Skeletal muscle satellite cell (primary cell): ENCODE measurements at regions not wholly inside any gene's neighbourhood (a gene's known extent, or its start where the extent isn't known, plus 50 kb on each side); places are given as distances from the start of the nearest gene placed in this dataset.

Experiments used
- H3K27me3 ChIP-seq: 2 replicates; pipeline ENCODE4 v1.7.0; 2013; ENCODE audit warnings: low read length; ENCODE audit not compliant: control insufficient read depth, insufficient read depth
- H3K36me3 ChIP-seq: 2 replicates; pipeline ENCODE4 v1.7.0; 2013; ENCODE audit warnings: mild to moderate bottlenecking, control low read depth, low read length; ENCODE audit not compliant: insufficient read depth
- H3K4me1 ChIP-seq: 2 replicates; pipeline ENCODE4 v1.7.0; 2013; ENCODE audit warnings: low read length; ENCODE audit not compliant: control insufficient read depth, insufficient read depth
- H3K4me2 ChIP-seq: 2 replicates; pipeline ENCODE4 v1.7.0; 2013; ENCODE audit warnings: mild to moderate bottlenecking, low read length
- H3K4me3 ChIP-seq: 2 replicates; pipeline ENCODE4 v1.7.0; 2013; ENCODE audit warnings: low read length
- H3K9ac ChIP-seq: 2 replicates; pipeline ENCODE4 v1.7.0; 2013; ENCODE audit warnings: mild to moderate bottlenecking, low read depth, low read length, moderate library complexity
- H3K9me3 ChIP-seq: replicated peaks from 2 replicates; pipeline ENCODE4 v1.7.0; 2013; ENCODE audit warnings: mild to moderate bottlenecking, control low read depth, low read length

GRCh38 chr20:4095639-4096038 lies 53.0 kb upstream of the SMOX start:
- Histone ChIP-seq H3K27me3 (no peaks in the 10 kb centered on the region), H3K36me3 (no peaks in the 10 kb centered on the region), H3K4me1 (peaks cover 18% of the 10 kb centered on the region), H3K9ac (no peak overlapping the region), H3K4me2 (no peak overlapping the region), H3K9me3 (peaks cover 7% of the 10 kb centered on the region), H3K4me3 (no peak overlapping the region)

- Histone ChIP-seq H3K4me2 (no peak overlapping the region), H3K4me1 (peaks cover 12% of the 10 kb centered on the region), H3K9ac (peak overlapping the region; percentile 5), H3K9me3 (peaks cover 7% of the 10 kb centered on the region), H3K36me3 (no peaks in the 10 kb centered on the region), H3K27me3 (no peaks in the 10 kb centered on the region), H3K4me3 (no peak overlapping the region)
Observed at GRCh38 chr20:4091490-4092479, 56.8 kb upstream of the SMOX start.

DNA sequence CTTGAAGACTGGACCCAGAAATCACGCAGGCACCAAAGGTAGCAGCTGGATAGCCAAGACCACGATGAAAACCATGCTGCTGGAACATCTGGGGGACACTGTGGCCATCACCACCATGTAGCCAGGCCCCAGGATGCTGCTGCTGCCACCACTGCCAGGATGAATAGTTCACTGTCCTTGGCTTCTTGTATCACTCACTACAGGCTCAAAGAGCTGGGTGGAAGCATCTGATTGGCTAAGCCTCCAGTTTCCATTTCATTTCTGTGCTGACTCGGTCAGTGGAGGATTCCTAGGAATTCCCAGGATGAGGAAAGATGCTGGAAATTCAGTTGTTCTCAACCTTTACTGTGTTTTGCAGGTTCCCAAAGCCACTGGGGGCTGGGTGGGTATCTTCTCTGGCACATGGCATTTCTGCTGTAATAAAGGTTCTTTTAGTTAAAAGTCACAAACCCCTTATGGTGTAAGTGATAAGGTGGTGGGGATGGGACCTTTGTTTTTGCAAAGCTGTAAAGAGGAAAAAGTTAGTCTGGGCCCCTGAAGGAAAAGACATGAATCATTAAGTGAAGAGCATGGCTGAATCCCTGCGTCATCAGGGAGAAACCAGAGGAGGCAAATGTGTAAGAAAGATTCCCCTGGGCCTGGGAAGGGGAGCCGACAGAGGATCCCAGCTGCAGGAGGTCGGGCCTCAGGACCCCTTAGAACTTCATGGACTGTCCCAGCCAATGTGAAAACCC lies 57.7 kb upstream of the SMOX start:
- Histone ChIP-seq H3K4me2 (peak overlapping the region; percentile 6), H3K9me3 (peaks cover 6% of the 10 kb centered on the region), H3K9ac (peak overlapping the region; percentile 19), H3K4me3 (no peak overlapping the region), H3K36me3 (no peaks in the 10 kb centered on the region), H3K27me3 (no peaks in the 10 kb centered on the region), H3K4me1 (peaks cover 12% of the 10 kb centered on the region)

GRCh38 chr20:4089756-4090487 lies 58.7 kb upstream of the SMOX start:
- no peaks in the 10 kb centered on the region for H3K27me3 ChIP-seq
- H3K9ac ChIP-seq: no peak overlapping the region
- H3K4me1 ChIP-seq: peaks cover 20% of the 10 kb centered on the region
- H3K36me3 ChIP-seq: no peaks in the 10 kb centered on the region
- H3K4me2 ChIP-seq: no peak overlapping the region
- no peaks in the 10 kb centered on the region for H3K9me3 ChIP-seq
- no peak overlapping the region for H3K4me3 ChIP-seq

DNA sequence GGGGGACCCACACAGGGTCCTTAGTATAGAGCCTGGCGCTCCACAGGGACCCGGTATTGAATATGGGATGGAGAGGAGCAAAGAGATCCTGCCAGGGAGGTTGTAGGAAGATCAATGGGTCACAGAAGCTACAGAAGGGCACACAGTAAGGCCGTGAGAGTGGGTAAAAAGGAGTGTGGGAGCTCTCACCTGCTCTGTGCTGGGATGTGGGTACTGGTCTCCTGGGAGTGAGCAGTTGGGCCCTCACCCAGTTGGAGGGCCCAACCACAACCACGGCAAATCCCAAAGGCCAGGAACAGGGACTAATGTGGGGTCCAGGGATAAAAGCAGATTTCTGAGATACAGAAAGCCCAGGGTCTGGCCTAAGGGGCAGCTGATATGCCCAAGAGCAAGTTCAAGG lies 59.9 kb upstream of the SMOX start:
- Histone ChIP-seq H3K9me3 (no peaks in the 10 kb centered on the region), H3K4me1 (peaks cover 20% of the 10 kb centered on the region), H3K9ac (no peak overlapping the region), H3K27me3 (no peaks in the 10 kb centered on the region), H3K4me2 (no peak overlapping the region), H3K36me3 (no peaks in the 10 kb centered on the region), H3K4me3 (no peak overlapping the region)

GRCh38 chr20:4087923-4088322 lies 60.7 kb upstream of the SMOX start:
- Histone ChIP-seq H3K4me3 (no peak overlapping the region), H3K9ac (no peak overlapping the region), H3K4me1 (peaks cover 26% of the 10 kb centered on the region), H3K4me2 (no peak overlapping the region), H3K9me3 (no peaks in the 10 kb centered on the region), H3K36me3 (no peaks in the 10 kb centered on the region), H3K27me3 (no peaks in the 10 kb centered on the region)

GRCh38 chr20:4086771-4087687 lies 61.6 kb upstream of the SMOX start:
- Histone ChIP-seq H3K4me3 (no peak overlapping the region), H3K9me3 (no peaks in the 10 kb centered on the region), H3K9ac (no peak overlapping the region), H3K4me1 (peaks cover 35% of the 10 kb centered on the region), H3K36me3 (no peaks in the 10 kb centered on the region), H3K4me2 (no peak overlapping the region), H3K27me3 (no peaks in the 10 kb centered on the region)

DNA sequence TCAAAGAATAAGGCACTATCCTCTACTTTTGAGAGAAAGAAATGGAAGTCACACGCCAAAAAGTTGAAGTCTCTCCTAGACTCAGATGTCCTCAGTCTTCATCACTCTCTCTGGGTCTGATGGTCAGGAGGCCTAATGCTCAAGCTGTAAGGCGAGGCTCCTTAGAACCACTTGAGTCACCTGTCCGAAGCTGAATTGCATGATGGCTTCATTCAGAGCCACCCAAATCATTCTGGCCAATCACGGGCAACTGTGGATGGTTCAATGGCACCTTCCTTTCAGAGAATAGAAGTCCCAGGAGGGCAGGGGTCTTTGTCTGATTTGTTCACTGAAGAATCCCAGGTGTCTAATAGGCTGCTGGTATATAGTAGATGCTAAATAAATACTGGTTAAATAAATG lies 63.9 kb upstream of the SMOX start:
- peaks cover 26% of the 10 kb centered on the region for H3K4me1 ChIP-seq

GRCh38 chr20:4084096-4084495 lies 64.5 kb upstream of the SMOX start:
- H3K4me1 ChIP-seq: peaks cover 26% of the 10 kb centered on the region
- no peak overlapping the region for H3K4me3 ChIP-seq
- H3K4me2 ChIP-seq: no peak overlapping the region
- no peak overlapping the region for H3K9ac ChIP-seq
- no peaks in the 10 kb centered on the region for H3K27me3 ChIP-seq
- H3K36me3 ChIP-seq: no peaks in the 10 kb centered on the region
- no peaks in the 10 kb centered on the region for H3K9me3 ChIP-seq

More for the DNA sequence above, 63.9 kb upstream of the SMOX start:
- Histone ChIP-seq H3K4me3 (no peak overlapping the region), H3K36me3 (no peaks in the 10 kb centered on the region), H3K9ac (no peak overlapping the region), H3K4me2 (peak overlapping the region; percentile 98), H3K9me3 (no peaks in the 10 kb centered on the region), H3K27me3 (no peaks in the 10 kb centered on the region)

GRCh38 chr20:4083098-4083865 lies 65.3 kb upstream of the SMOX start:
- H3K4me2 ChIP-seq: no peak overlapping the region
- H3K4me1 ChIP-seq: peaks cover 26% of the 10 kb centered on the region
- no peaks in the 10 kb centered on the region for H3K27me3 ChIP-seq
- H3K9me3 ChIP-seq: no peaks in the 10 kb centered on the region
- no peaks in the 10 kb centered on the region for H3K36me3 ChIP-seq
- H3K9ac ChIP-seq: no peak overlapping the region
- H3K4me3 ChIP-seq: no peak overlapping the region
